ENCODE measurements at regions not wholly inside any gene's neighbourhood (a gene's known extent, or its start where the extent isn't known, plus 50 kb on each side); places are given as distances from the start of the nearest gene placed in this dataset.

DNA sequence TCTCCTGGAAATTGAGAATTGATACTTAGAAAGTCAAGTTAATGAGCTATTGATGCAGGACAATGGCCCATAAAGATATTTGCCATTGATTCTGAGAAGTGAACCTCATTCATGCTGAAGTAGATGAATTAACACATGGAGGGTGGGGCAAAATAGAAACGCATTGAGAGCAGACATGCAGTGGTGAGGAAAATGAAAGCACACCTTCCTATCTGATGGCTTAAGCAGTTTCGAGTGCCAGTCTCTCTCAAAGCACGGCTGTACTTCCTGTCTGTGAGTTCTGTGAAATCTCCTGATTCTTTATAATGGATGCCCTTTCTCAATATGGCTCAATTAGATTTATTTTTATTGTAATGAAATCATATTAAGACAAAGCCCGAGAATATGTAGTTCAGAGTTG lies 247.0 kb downstream of the TMX3 start:
- TF ChIP-seq, protein P1, sequence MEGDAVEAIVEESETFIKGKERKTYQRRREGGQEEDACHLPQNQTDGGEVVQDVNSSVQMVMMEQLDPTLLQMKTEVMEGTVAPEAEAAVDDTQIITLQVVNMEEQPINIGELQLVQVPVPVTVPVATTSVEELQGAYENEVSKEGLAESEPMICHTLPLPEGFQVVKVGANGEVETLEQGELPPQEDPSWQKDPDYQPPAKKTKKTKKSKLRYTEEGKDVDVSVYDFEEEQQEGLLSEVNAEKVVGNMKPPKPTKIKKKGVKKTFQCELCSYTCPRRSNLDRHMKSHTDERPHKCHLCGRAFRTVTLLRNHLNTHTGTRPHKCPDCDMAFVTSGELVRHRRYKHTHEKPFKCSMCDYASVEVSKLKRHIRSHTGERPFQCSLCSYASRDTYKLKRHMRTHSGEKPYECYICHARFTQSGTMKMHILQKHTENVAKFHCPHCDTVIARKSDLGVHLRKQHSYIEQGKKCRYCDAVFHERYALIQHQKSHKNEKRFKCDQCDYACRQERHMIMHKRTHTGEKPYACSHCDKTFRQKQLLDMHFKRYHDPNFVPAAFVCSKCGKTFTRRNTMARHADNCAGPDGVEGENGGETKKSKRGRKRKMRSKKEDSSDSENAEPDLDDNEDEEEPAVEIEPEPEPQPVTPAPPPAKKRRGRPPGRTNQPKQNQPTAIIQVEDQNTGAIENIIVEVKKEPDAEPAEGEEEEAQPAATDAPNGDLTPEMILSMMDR (IDR thresholded peaks at IDR 0.05), result no peak
- no peak for TF ChIP-seq TCF7L2 (IDR thresholded peaks at IDR 0.05; ENCODE audit: low read depth, low read length)
- TF ChIP-seq POLR2AphosphoS5 (IDR thresholded peaks at IDR 0.05; ENCODE audit: low read depth, low read length), result no peak
